KOPT-K1 (cell line): ENCODE measurements at regions not wholly inside any gene's neighbourhood (a gene's known extent, or its start where the extent isn't known, plus 50 kb on each side); places are given as distances from the start of the nearest gene placed in this dataset.

Experiments used
- H3K27ac ChIP-seq: fragments of 200-600 bp; sonication (generic); 2 replicates; pipeline ENCODE4 v1.5.1; 2016; ENCODE audit warnings: antibody characterized with exemption, mild to moderate bottlenecking, low read depth, low read length; ENCODE audit not compliant: poor library complexity, severe bottlenecking
- H3K36me3 ChIP-seq: fragments of 200-600 bp; sonication (generic); 2 replicates; pipeline ENCODE4 v1.5.1; 2017; ENCODE audit warnings: antibody characterized with exemption, mild to moderate bottlenecking, low read length, moderate library complexity; ENCODE audit not compliant: insufficient read depth
- H3K9me3 ChIP-seq: fragments of 200-600 bp; sonication (generic); 2 replicates; pipeline ENCODE4 v1.5.1; 2017; ENCODE audit warnings: antibody characterized with exemption, low read length, mild to moderate bottlenecking; ENCODE audit not compliant: insufficient read depth, poor library complexity, severe bottlenecking

- Histone ChIP-seq H3K27ac (no peak overlapping the region), H3K36me3 (no peaks in the 10 kb centered on the region), H3K9me3 (peaks cover 5% of the 10 kb centered on the region)
Observed at GRCh38 chr1:14371771-14372497, 226.6 kb upstream of the KAZN start.

GRCh38 chr1:14372526-14372925 lies 226.0 kb upstream of the KAZN start:
- H3K36me3 ChIP-seq: no peaks in the 10 kb centered on the region
- no peak overlapping the region for H3K27ac ChIP-seq
- H3K9me3 ChIP-seq: peaks cover 5% of the 10 kb centered on the region

GRCh38 chr1:14373081-14373758 lies 225.3 kb upstream of the KAZN start:
- peaks cover 5% of the 10 kb centered on the region for H3K9me3 ChIP-seq
- H3K36me3 ChIP-seq: no peaks in the 10 kb centered on the region
- no peak overlapping the region for H3K27ac ChIP-seq

DNA sequence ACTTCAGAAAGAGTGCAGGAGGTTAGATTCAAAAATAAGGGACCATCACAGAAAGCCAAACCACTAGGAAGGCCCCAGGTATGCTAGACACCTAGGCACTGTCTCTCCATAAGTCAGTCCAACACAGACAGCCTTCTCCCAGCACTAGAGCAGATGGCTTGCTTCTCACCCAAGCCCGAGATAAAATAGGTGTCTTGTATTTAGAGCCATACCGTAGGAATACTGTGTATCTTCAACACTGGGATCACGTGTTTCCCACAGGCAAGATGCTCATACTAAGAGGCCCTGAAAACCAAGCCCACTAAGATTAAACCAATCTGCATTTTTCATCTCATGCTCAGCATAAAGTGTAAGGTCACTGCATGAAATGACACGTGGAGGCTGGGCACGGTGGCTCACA lies 223.3 kb upstream of the KAZN start:
- no peaks in the 10 kb centered on the region for H3K36me3 ChIP-seq
- peaks cover 18% of the 10 kb centered on the region for H3K9me3 ChIP-seq
- no peak overlapping the region for H3K27ac ChIP-seq

GRCh38 chr1:14377386-14377785 lies 221.1 kb upstream of the KAZN start:
- Histone ChIP-seq H3K36me3 (no peaks in the 10 kb centered on the region), H3K9me3 (peaks cover 27% of the 10 kb centered on the region), H3K27ac (no peak overlapping the region)

GRCh38 chr1:14380408-14380807 lies 218.1 kb upstream of the KAZN start:
- Histone ChIP-seq H3K9me3 (peaks cover 27% of the 10 kb centered on the region), H3K27ac (no peak overlapping the region), H3K36me3 (no peaks in the 10 kb centered on the region)

DNA sequence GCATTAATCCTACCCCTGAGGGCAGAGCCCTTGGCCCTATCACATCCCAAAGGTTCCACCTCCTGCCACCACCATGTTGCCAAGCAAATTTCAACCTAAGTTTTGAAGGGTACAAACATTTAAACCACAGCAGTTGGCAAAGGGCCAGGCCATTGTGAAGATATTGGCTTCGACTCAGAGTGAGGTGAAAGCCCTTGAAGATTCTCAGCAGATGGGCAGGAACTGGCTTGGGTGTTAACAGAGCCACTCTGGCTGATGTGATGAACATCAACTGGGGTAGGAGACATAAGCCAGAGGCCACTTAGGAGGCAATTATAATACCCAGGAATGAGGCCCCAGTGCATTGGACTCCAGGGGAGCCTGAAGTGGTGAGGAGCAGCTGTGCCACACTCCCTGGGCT lies 207.7 kb upstream of the KAZN start:
- H3K9me3 ChIP-seq: no peaks in the 10 kb centered on the region
- H3K36me3 ChIP-seq: no peaks in the 10 kb centered on the region
- H3K27ac ChIP-seq: no peak overlapping the region

- Histone ChIP-seq H3K9me3 (no peaks in the 10 kb centered on the region), H3K36me3 (no peaks in the 10 kb centered on the region), H3K27ac (no peak overlapping the region)
Observed at GRCh38 chr1:14392161-14392858, 206.2 kb upstream of the KAZN start.

DNA sequence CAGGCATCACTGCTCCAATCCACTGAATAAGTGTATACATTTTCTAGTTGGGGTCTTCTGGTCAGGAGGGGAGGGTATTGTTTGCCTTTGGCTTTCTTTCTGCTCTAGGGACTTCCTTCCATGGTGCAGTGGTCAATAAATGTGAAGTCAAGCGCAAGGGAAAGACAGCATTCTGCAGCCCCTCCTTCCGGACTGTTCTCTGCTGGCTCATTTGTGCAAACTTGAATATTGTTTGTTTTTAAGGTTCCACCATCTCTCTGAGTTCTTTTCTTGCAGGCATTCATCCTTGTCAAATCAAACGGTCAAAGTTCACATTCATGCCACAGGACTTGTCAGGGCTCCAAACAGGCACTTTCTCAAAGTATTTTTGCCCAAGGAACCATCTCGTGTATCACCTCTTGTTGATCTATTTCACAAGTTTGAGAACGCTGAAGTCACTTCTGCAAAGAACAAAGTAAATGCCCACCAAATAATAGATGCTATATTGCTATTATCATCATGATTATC lies 205.6 kb upstream of the KAZN start:
- no peaks in the 10 kb centered on the region for H3K9me3 ChIP-seq
- H3K36me3 ChIP-seq: no peaks in the 10 kb centered on the region
- no peak overlapping the region for H3K27ac ChIP-seq

- H3K36me3 ChIP-seq: no peaks in the 10 kb centered on the region
- H3K27ac ChIP-seq: no peak overlapping the region
- H3K9me3 ChIP-seq: no peaks in the 10 kb centered on the region
Observed at GRCh38 chr1:14396100-14396499, 202.4 kb upstream of the KAZN start.

DNA sequence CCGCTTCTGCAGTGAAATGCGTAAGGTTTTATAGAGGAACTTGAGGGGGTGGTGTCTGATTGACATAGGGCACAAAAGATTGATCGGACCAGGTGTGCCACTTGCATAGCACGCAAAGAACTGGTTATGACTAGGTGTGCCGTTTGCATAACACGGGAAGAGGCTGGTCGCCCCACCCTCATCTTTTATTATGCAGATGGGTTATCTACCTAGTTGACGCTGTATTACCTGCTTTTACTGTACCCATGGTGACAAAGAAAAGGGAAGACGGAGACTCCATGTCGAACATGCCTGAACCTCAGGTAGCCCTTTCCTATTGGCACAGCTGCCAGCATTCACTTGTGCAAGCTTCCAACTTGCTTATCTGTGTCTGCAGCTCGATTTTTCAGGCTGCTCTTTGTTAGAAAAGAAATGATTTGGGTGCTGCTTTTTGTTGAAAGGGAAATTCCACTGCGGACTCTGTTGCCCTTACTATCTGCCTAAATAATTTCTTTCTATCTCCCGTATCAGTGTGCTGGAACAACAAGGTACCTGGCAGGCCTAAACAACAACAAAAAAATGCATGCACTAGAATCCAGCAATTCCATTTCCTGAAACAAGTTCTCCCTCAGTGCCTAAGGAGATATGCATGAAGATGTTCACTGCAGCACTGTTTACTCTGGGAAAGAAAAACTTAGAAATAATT lies 194.4 kb upstream of the KAZN start:
- no peaks in the 10 kb centered on the region for H3K36me3 ChIP-seq
- no peaks in the 10 kb centered on the region for H3K9me3 ChIP-seq
- H3K27ac ChIP-seq: no peak overlapping the region

GRCh38 chr1:14404862-14405301 lies 193.6 kb upstream of the KAZN start:
- Histone ChIP-seq H3K36me3 (no peaks in the 10 kb centered on the region), H3K9me3 (no peaks in the 10 kb centered on the region), H3K27ac (no peak overlapping the region)

GRCh38 chr1:14412235-14412634 lies 186.2 kb upstream of the KAZN start:
- H3K36me3 ChIP-seq: no peaks in the 10 kb centered on the region

GRCh38 chr1:14413819-14414490 lies 184.5 kb upstream of the KAZN start:
- Histone ChIP-seq H3K36me3 (no peaks in the 10 kb centered on the region), H3K9me3 (no peaks in the 10 kb centered on the region), H3K27ac (no peak overlapping the region)

More at GRCh38 chr1:14412235-14412634, 186.2 kb upstream of the KAZN start:
- Histone ChIP-seq H3K27ac (no peak overlapping the region), H3K9me3 (no peaks in the 10 kb centered on the region)
